ENCODE measurements at regions not wholly inside any gene's neighbourhood (a gene's known extent, or its start where the extent isn't known, plus 50 kb on each side); places are given as distances from the start of the nearest gene placed in this dataset.

DNA sequence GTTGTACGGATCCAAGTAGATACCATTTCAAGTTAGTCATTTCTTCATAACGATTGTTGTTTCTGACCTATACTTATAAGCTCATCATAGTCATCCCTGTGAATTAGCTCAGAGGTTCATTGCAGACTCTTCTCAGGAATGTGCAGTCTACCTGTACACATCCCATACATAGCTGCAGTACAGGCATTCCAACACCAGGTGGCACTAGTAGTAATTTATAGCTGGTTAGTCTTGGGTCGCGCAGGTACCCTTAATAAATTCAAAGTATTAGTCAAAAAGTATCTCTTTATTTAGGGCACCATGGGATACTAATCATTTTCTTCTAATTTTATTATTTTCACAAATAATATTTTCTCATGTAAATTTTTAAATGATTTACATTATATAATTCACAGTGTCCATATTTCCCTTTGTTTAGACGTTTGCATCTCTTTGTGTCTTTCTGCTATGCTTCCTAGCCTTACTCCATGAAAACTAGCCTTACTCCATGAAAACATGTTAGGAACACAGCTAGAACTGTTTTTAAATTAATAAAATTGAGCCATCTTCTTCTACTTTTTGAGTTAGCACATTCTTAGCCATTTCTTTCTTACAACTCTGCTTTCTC is 128.6 kb upstream of the FAM83B start:
- Histone ChIP-seq H3K9ac (ENCODE audit: extremely low read depth, insufficient read length, low read length) (no peak overlapping the region), H2BK20ac (ENCODE audit: low read depth, low read length, poor library complexity, severe bottlenecking) (no peak overlapping the region), H3K4me2 (ENCODE audit: insufficient read depth, insufficient read length, low read length) (no peak overlapping the region), H3K9me3 (ENCODE audit: control insufficient read depth, low read depth, low read length) (no peaks in the 10 kb centered on the region), H3K18ac (ENCODE audit: insufficient read length, low read depth, low read length) (no peak overlapping the region), H4K5ac (ENCODE audit: insufficient read length, low read depth, low read length) (no peak overlapping the region), H3K27me3 (ENCODE audit: insufficient read depth, low read length) (no peaks in the 10 kb centered on the region), H3K79me1 (ENCODE audit: insufficient read depth, low read depth, low read length, poor library complexity, severe bottlenecking) (no peaks in the 10 kb centered on the region), H3K23me2 (ENCODE audit: insufficient read length, low read depth, low read length, poor library complexity, severe bottlenecking) (no peaks in the 10 kb centered on the region), H4K8ac (replicated peaks; ENCODE audit: insufficient read length, low read depth, low read length) (no peak overlapping the region), H3K4ac (ENCODE audit: low read depth, low read length) (no peak overlapping the region), H3T11ph (ENCODE audit: low read length) (no peak overlapping the region), H3K79me2 (ENCODE audit: insufficient read depth, low read length) (no peaks in the 10 kb centered on the region), H4K91ac (ENCODE audit: insufficient read length, low read depth, low read length) (no peak overlapping the region), H2BK12ac (ENCODE audit: insufficient read length, low read depth, low read length) (no peak overlapping the region), H3K27ac (ENCODE audit: insufficient read length, low read depth, low read length) (no peak overlapping the region), H2AFZ (ENCODE audit: low read length) (no peak overlapping the region), H2AK5ac (ENCODE audit: insufficient read length, low read length) (no peak overlapping the region), H3K23ac (ENCODE audit: insufficient read length, low read depth, low read length) (no peak overlapping the region), H4K20me1 (ENCODE audit: control insufficient read depth, insufficient read depth, insufficient read length) (no peaks in the 10 kb centered on the region), H3K14ac (ENCODE audit: insufficient read depth, low read length) (no peak overlapping the region), H3K4me1 (ENCODE audit: insufficient read depth, low read length) (no peaks in the 10 kb centered on the region), H2BK15ac (ENCODE audit: low read depth, low read length) (no peak overlapping the region), H2BK120ac (ENCODE audit: low read depth, low read length, poor library complexity, severe bottlenecking) (no peak overlapping the region), H3K56ac (ENCODE audit: insufficient read length, low read depth, low read length) (no peak overlapping the region), H2BK5ac (ENCODE audit: insufficient read length, low read length) (no peak overlapping the region)
- WGBS (ENCODE audit: extremely low coverage, insufficient read length, low lambda C conversion rate), result no CpG with 5 or more reads among the region's 5 CpGs
- no peak overlapping the region for H3K4me3 Mint-ChIP-seq
- peaks cover 10 to 16% of the 10 kb centered on the region in 2 experiments for H3K4me1 Mint-ChIP-seq
- no peaks in the 10 kb centered on the region for H3K9me3 Mint-ChIP-seq
- TF ChIP-seq, protein P1, sequence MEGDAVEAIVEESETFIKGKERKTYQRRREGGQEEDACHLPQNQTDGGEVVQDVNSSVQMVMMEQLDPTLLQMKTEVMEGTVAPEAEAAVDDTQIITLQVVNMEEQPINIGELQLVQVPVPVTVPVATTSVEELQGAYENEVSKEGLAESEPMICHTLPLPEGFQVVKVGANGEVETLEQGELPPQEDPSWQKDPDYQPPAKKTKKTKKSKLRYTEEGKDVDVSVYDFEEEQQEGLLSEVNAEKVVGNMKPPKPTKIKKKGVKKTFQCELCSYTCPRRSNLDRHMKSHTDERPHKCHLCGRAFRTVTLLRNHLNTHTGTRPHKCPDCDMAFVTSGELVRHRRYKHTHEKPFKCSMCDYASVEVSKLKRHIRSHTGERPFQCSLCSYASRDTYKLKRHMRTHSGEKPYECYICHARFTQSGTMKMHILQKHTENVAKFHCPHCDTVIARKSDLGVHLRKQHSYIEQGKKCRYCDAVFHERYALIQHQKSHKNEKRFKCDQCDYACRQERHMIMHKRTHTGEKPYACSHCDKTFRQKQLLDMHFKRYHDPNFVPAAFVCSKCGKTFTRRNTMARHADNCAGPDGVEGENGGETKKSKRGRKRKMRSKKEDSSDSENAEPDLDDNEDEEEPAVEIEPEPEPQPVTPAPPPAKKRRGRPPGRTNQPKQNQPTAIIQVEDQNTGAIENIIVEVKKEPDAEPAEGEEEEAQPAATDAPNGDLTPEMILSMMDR (conservative IDR thresholded peaks at IDR 0.05), result peak; percentile 91
- H3K27ac Mint-ChIP-seq, result no peak overlapping the region
- no peaks in the 10 kb centered on the region for H3K36me3 Mint-ChIP-seq (ENCODE audit: insufficient read depth in 1 of 3, low read depth in 3 of 3)
- peak; percentile 52 for DNase-seq
- H3K27me3 Mint-ChIP-seq (ENCODE audit: low read depth), result no peaks in the 10 kb centered on the region

Data from H9 (cell line).